ENCODE measurements at regions not wholly inside any gene's neighbourhood (a gene's known extent, or its start where the extent isn't known, plus 50 kb on each side); places are given as distances from the start of the nearest gene placed in this dataset.
"Not testable (repeated sequence)": the region's sequence is repeated elsewhere in the genome, so short reads cannot be mapped to it uniquely, and the experiment has no call there.

- DNase-seq, result no peak
These were observed 66.6 kb downstream of the TNFAIP3 start for GRCh38 chr6:137933696-137934095.

- no peak for DNase-seq
These were observed 69.7 kb downstream of the TNFAIP3 start for GRCh38 chr6:137936798-137937197.

GRCh38 chr6:137937834-137938233, 70.8 kb downstream of the TNFAIP3 start:
- DNase-seq, result no peak

GRCh38 chr6:137938770-137939379, 71.8 kb downstream of the TNFAIP3 start:
- no peak for DNase-seq

GRCh38 chr6:137941995-137942394, 74.9 kb downstream of the TNFAIP3 start:
- no peak for DNase-seq

- no peak for DNase-seq
These were observed 75.7 kb downstream of the TNFAIP3 start for GRCh38 chr6:137942736-137943135.

- DNase-seq, result not testable (repeated sequence)
These were observed 77.3 kb downstream of the TNFAIP3 start for GRCh38 chr6:137944381-137944780.

GRCh38 chr6:137944793-137945498, 77.9 kb downstream of the TNFAIP3 start:
- DNase-seq, result peak; percentile 29

GRCh38 chr6:137949686-137950390, 82.8 kb downstream of the TNFAIP3 start:
- no peak for DNase-seq

GRCh38 chr6:137950581-137950980, 83.5 kb downstream of the TNFAIP3 start:
- no peak for DNase-seq

GRCh38 chr6:137951064-137951597, 84.1 kb downstream of the TNFAIP3 start:
- no peak for DNase-seq

GRCh38 chr6:137952247-137952646, 85.2 kb downstream of the TNFAIP3 start:
- no peak for DNase-seq

- no peak for DNase-seq
These were observed 86.7 kb downstream of the TNFAIP3 start for GRCh38 chr6:137953761-137954160.

GRCh38 chr6:137954253-137954652, 87.2 kb downstream of the TNFAIP3 start:
- DNase-seq, result no peak

- no peak for DNase-seq
These were observed 89.0 kb downstream of the TNFAIP3 start for GRCh38 chr6:137956098-137956488.

- no peak for DNase-seq
These were observed 90.4 kb downstream of the TNFAIP3 start for GRCh38 chr6:137957471-137957870.

GRCh38 chr6:137958811-137959565, 91.9 kb downstream of the TNFAIP3 start:
- no peak for DNase-seq

- no peak for DNase-seq
These were observed 95.7 kb downstream of the TNFAIP3 start for GRCh38 chr6:137962725-137963124.

- no peak for DNase-seq
These were observed 97.8 kb downstream of the TNFAIP3 start for GRCh38 chr6:137964876-137965275.

- no peak for DNase-seq
These were observed 100.8 kb downstream of the TNFAIP3 start for GRCh38 chr6:137967689-137968454.

GRCh38 chr6:137968455-137968804, 101.4 kb downstream of the TNFAIP3 start:
- no peak for DNase-seq

- DNase-seq, result no peak
These were observed 101.8 kb downstream of the TNFAIP3 start for GRCh38 chr6:137968901-137969300.
